ENCODE measurements at regions not wholly inside any gene's neighbourhood (a gene's known extent, or its start where the extent isn't known, plus 50 kb on each side); places are given as distances from the start of the nearest gene placed in this dataset.
"Not testable (repeated sequence)": the region's sequence is repeated elsewhere in the genome, so short reads cannot be mapped to it uniquely, and the experiment has no call there.

GRCh38 chrX:15013461-15013860 lies 140.2 kb downstream of the MOSPD2 start:
- H3K27me3 Mint-ChIP-seq (ENCODE audit: unreplicated experiment): no peaks in the 10 kb centered on the region
- no peaks in the 10 kb centered on the region for H3K4me1 Mint-ChIP-seq (ENCODE audit: low read depth, unreplicated experiment)
- no peaks in the 10 kb centered on the region for H3K36me3 Mint-ChIP-seq (ENCODE audit: unreplicated experiment)
- no peak overlapping the region for H3K27ac Mint-ChIP-seq (ENCODE audit: unreplicated experiment)
- no peak for TF ChIP-seq CTCF (IDR thresholded peaks at IDR 0.05; ENCODE audit: partially characterized antibody, unreplicated experiment)
- no peak overlapping the region for H3K4me3 Mint-ChIP-seq (ENCODE audit: unreplicated experiment)
- H3K9me3 Mint-ChIP-seq (ENCODE audit: unreplicated experiment): no peaks in the 10 kb centered on the region
- DNase-seq: no peak

GRCh38 chrX:14997271-14997670 lies 124.0 kb downstream of the MOSPD2 start:
- Mint-ChIP-seq H3K27me3 (ENCODE audit: unreplicated experiment) (no peaks in the 10 kb centered on the region), H3K4me3 (ENCODE audit: unreplicated experiment) (no peak overlapping the region), H3K9me3 (ENCODE audit: unreplicated experiment) (no peaks in the 10 kb centered on the region), H3K36me3 (ENCODE audit: unreplicated experiment) (no peaks in the 10 kb centered on the region), H3K27ac (ENCODE audit: unreplicated experiment) (no peak overlapping the region), H3K4me1 (ENCODE audit: low read depth, unreplicated experiment) (no peaks in the 10 kb centered on the region)
- DNase-seq: no peak
- TF ChIP-seq CTCF (IDR thresholded peaks at IDR 0.05; ENCODE audit: partially characterized antibody, unreplicated experiment): no peak

DNA sequence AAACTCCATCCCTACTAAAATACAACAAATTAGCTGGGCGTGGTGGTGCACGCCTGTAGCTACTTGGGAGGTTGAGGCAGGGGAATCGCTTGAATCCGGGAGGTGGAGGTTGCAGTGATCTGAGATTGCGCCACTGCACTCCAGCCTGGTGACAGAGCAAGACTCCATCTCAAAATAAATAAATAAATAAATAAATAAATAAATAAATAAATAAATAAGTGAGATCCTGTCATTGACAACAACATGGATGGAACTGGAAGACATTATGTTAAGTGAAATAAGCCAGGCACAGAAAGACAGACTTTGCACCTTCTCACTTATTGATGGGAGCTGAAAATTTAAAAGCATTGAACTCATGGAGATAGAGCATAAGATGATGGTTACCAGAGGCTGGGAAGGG lies 111.2 kb downstream of the MOSPD2 start:
- H3K9me3 Mint-ChIP-seq (ENCODE audit: unreplicated experiment); DNase-seq; H3K27ac Mint-ChIP-seq (ENCODE audit: unreplicated experiment); H3K36me3 Mint-ChIP-seq (ENCODE audit: unreplicated experiment); H3K4me1 Mint-ChIP-seq (ENCODE audit: low read depth, unreplicated experiment); H3K27me3 Mint-ChIP-seq (ENCODE audit: unreplicated experiment); H3K4me3 Mint-ChIP-seq (ENCODE audit: unreplicated experiment): not testable (repeated sequence)
